ENCODE measurements at regions not wholly inside any gene's neighbourhood (a gene's known extent, or its start where the extent isn't known, plus 50 kb on each side); places are given as distances from the start of the nearest gene placed in this dataset.
A peak's percentile ranks its signal among the peaks of the same experiment; 100 is the strongest.

DNA sequence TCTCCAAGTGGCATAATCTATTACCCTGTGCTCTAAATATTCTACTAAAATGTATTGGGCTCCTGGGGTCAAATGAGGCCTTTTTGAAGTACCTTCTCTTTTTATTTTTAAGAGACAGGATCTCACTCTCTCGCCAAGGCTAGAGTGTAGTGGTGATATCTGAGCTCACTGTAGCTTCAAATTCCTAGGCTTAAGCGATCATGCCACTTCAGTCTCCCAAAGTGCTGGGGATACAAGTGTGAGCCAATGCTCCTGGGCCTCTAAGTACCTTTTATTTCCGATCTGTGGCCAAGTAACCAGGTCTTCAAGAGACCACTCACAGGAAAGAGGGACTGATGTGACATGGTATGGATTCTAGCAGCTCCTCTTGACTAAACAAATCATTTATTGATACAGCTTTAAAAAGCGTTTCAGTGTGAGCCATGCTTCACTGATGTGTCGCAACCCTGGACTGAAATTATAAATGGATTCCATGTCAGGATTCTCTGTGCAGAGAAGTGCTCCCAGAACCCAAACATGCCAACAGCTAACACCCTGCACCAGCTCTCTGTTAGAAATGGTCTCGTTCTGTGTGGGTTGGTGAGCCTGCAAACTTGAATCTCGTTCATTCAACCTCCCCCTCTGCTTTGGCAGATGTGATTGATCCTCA is 477.8 kb downstream of the HINT1 start:
- WGBS, 3 donors: 36 to 63% (median 50%) methylated on average over 7 of the region's 7 CpGs
- Histone ChIP-seq H3K9me3 (no peaks in the 10 kb centered on the region), H3K4me3 (peak overlapping the region; percentile 15), H3K4me1 (no peaks in the 10 kb centered on the region), H3K27ac (peak overlapping the region; percentile 51), H3K36me3 (ENCODE audit: insufficient read depth in 1 of 2, low read depth in 1 of 2) (no peaks in the 10 kb centered on the region), H3K27me3 (ENCODE audit: insufficient read depth in 3 of 3, low read length in 2 of 3) (no peaks in the 10 kb centered on the region)
- TF ChIP-seq, protein P1, sequence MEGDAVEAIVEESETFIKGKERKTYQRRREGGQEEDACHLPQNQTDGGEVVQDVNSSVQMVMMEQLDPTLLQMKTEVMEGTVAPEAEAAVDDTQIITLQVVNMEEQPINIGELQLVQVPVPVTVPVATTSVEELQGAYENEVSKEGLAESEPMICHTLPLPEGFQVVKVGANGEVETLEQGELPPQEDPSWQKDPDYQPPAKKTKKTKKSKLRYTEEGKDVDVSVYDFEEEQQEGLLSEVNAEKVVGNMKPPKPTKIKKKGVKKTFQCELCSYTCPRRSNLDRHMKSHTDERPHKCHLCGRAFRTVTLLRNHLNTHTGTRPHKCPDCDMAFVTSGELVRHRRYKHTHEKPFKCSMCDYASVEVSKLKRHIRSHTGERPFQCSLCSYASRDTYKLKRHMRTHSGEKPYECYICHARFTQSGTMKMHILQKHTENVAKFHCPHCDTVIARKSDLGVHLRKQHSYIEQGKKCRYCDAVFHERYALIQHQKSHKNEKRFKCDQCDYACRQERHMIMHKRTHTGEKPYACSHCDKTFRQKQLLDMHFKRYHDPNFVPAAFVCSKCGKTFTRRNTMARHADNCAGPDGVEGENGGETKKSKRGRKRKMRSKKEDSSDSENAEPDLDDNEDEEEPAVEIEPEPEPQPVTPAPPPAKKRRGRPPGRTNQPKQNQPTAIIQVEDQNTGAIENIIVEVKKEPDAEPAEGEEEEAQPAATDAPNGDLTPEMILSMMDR (IDR thresholded peaks at IDR 0.05): no peak
- DNase-seq (no peak), ATAC-seq (peak in 3 of 4 donors; percentile 64 to 90 (median 80))
- intact Hi-C loops (cut with DNase I): no loop called here

DNA sequence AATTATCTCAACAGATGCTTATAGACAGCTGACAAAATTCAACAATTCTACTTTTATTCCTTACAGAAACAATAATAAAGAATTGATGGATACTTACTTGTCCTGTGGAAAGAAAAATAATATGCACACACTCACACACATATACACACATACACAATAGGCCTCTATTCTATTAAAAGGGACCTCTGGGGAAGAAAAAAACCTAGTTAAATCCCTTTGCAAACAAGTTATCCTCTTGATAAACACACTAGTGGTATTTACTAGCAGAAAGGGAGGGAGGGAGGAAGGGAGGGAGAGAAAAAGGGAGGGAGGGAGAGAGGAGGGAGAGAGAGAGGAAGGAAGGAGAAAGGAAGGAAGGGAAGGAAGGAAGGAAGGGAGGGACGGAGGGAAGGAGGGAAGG is 486.4 kb downstream of the HINT1 start:
- no peaks in the 10 kb centered on the region for H3K4me1 ChIP-seq
- DNase-seq (no peak), ATAC-seq (no peak)
- H3K27ac ChIP-seq: no peak overlapping the region
- H3K4me3 ChIP-seq: no peak overlapping the region
- no peaks in the 10 kb centered on the region for H3K9me3 ChIP-seq
- H3K36me3 ChIP-seq (ENCODE audit: insufficient read depth in 1 of 2, low read depth in 1 of 2): no peaks in the 10 kb centered on the region
- intact Hi-C loops (cut with DNase I): no loop called here
- no peaks in the 10 kb centered on the region for H3K27me3 ChIP-seq (ENCODE audit: insufficient read depth in 3 of 3, low read length in 2 of 3)
- WGBS, 3 donors: 40 to 64% (median 49%) methylated on average over 1 of the region's 1 CpG
- TF ChIP-seq, protein P1 (IDR thresholded peaks at IDR 0.05): no peak

DNA sequence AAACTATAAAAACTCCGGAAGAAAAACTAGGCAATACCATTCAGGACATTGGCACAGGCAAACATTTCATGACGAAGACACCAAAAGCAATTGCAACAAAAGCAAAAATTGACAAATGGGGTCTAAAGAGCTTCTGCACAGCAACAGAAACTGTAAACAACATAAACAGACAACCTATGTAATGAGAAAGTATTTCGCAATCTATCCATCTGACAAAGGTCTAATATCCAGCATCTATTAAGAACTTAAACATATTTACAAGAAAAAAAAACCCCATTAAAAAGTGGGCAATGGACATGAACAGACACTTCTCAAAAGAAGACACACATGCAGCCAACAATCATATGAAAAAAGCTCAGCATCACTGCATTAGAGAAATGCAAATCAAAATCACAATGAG is 498.6 kb downstream of the HINT1 start:
- Histone ChIP-seq H3K36me3 (ENCODE audit: insufficient read depth in 1 of 2, low read depth in 1 of 2) (no peaks in the 10 kb centered on the region), H3K27me3 (ENCODE audit: insufficient read depth in 3 of 3, low read length in 2 of 3) (no peaks in the 10 kb centered on the region), H3K27ac (no peak overlapping the region), H3K4me3 (no peak overlapping the region), H3K9me3 (no peaks in the 10 kb centered on the region), H3K4me1 (no peaks in the 10 kb centered on the region)
- no peak for DNase-seq
- TF ChIP-seq, protein P1 (IDR thresholded peaks at IDR 0.05): no peak
- intact Hi-C loops (cut with DNase I): no loop called here
- 90 to 96% (median 95%) methylated on average over 3 of the region's 3 CpGs for WGBS, 3 donors
- no peak for ATAC-seq

DNA sequence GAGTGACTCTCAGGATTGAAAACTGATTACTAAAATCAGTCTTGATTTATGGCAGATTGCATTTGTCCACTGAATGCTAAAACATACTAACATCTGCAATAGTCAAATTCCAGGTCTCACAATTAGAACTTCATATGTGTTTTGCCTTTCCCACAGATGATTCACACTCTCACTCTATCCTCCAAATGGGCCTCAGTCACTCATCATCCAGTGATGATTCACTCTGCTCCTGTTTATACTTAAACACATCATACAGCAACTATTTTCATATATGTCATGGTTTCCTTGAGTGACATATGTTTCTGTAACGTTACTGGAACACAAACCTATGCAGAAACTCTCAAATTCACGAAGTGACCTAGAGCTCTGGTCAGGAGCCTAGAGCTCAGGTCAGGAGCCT is 512.9 kb downstream of the HINT1 start:
- H3K9me3 ChIP-seq: no peaks in the 10 kb centered on the region
- H3K36me3 ChIP-seq (ENCODE audit: insufficient read depth in 1 of 2, low read depth in 1 of 2): no peaks in the 10 kb centered on the region
- 59 to 75% (median 68%) methylated on average over 2 of the region's 2 CpGs for WGBS, 3 donors
- H3K27ac ChIP-seq: no peak overlapping the region
- ATAC-seq: no peak
- TF ChIP-seq, protein P1 (IDR thresholded peaks at IDR 0.05): no peak
- no peaks in the 10 kb centered on the region for H3K4me1 ChIP-seq
- no peaks in the 10 kb centered on the region for H3K27me3 ChIP-seq (ENCODE audit: insufficient read depth in 3 of 3, low read length in 2 of 3)
- H3K4me3 ChIP-seq: no peak overlapping the region
- intact Hi-C loops (cut with DNase I): no loop called here
- no peak for DNase-seq

DNA sequence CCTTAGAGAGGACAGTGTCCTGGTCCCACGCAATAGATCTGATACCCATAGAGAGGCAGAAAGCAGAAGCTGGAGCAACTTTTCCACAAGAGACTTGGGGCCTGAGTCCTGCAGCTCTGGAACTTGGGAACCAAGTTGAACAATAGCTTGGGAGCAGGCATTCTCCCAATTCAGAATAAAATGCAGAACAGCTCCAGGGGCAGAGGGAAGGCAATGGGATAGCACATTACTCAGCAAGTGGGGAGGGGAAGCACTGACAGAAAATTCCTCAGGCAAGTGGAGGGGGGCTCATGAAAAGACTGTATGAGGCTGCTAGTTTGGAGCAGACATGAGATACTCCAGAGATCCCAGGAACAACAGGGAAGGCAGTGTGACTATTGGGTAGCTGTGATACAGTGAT is 513.6 kb downstream of the HINT1 start:
- Histone ChIP-seq H3K9me3 (no peaks in the 10 kb centered on the region), H3K4me1 (no peaks in the 10 kb centered on the region), H3K36me3 (ENCODE audit: insufficient read depth in 1 of 2, low read depth in 1 of 2) (no peaks in the 10 kb centered on the region), H3K27me3 (ENCODE audit: insufficient read depth in 3 of 3, low read length in 2 of 3) (no peaks in the 10 kb centered on the region), H3K27ac (no peak overlapping the region), H3K4me3 (no peak overlapping the region)
- TF ChIP-seq, protein P1 (IDR thresholded peaks at IDR 0.05): no peak
- WGBS, 3 donors: 37 to 89% (median 78%) methylated on average over 1 of the region's 1 CpG
- intact Hi-C loops (cut with DNase I): no loop called here
- no peak for DNase-seq
- ATAC-seq: no peak

Measured in psoas muscle (tissue), 7 donors.